SJSA1 (cell line): ENCODE measurements at regions not wholly inside any gene's neighbourhood (a gene's known extent, or its start where the extent isn't known, plus 50 kb on each side); places are given as distances from the start of the nearest gene placed in this dataset.
A peak's percentile ranks its signal among the peaks of the same experiment; 100 is the strongest.

Experiments used
- DNase-seq, 2 experiments: peaks; one replicate each; pipeline ENCODE4 v3.0.0-alpha.2; 2015 to 2020; ENCODE audit warnings: low spot score in 2 of 2, low read depth in 1 of 2
- H3K27ac ChIP-seq: fragments of 250-450 bp; sonication (Bioruptor Pico); 2 replicates; pipeline ENCODE4 v1.5.1; 2020; ENCODE audit warnings: mild to moderate bottlenecking, moderate library complexity
- H3K27me3 ChIP-seq: fragments of 250-450 bp; sonication (Bioruptor Pico); replicated peaks from 2 replicates; pipeline ENCODE4 v1.5.1; 2020; ENCODE audit warnings: mild to moderate bottlenecking, moderate library complexity
- H3K36me3 ChIP-seq: fragments of 250-450 bp; sonication (Bioruptor Pico); 2 replicates; pipeline ENCODE4 v1.5.1; 2020; ENCODE audit warnings: mild to moderate bottlenecking
- H3K4me1 ChIP-seq: fragments of 250-450 bp; sonication (Bioruptor Pico); replicated peaks from 2 replicates; pipeline ENCODE4 v1.6.1; 2021; ENCODE audit warnings: mild to moderate bottlenecking
- H3K4me3 ChIP-seq: fragments of 250-450 bp; sonication (Bioruptor Pico); 2 replicates; pipeline ENCODE4 v1.5.1; 2020; ENCODE audit warnings: mild to moderate bottlenecking
- H3K9me3 ChIP-seq: fragments of 250-450 bp; sonication (Bioruptor Pico); replicated peaks from 2 replicates; pipeline ENCODE4 v1.5.1; 2020; ENCODE audit warnings: mild to moderate bottlenecking

GRCh38 chr3:134704133-134704532 lies 53.3 kb upstream of the KY start:
- peaks cover 14% of the 10 kb centered on the region for H3K4me1 ChIP-seq
- H3K9me3 ChIP-seq = no peaks in the 10 kb centered on the region
- no peak overlapping the region for H3K27ac ChIP-seq
- H3K4me3 ChIP-seq = no peak overlapping the region
- H3K36me3 ChIP-seq = no peaks in the 10 kb centered on the region
- DNase-seq = no peak
- no peaks in the 10 kb centered on the region for H3K27me3 ChIP-seq

DNA sequence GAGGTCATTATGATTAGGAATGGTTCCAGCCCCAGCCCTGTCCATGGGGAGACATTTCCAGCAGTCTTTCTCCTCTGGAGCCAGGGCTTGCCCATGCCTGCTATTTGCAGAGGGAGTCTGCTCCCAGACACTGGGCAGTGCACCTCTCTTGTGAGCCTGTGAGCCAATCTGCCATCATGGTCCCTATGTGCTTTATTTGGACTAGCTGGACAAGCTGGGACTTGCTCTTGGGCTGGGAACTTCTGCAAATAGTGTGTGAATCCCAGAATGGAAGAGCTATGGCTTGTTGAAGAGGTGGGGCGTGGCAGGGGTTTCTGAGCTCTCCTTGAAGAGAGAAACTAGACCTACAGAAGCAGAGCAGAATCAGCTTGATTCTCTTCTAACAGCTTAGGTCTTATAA lies 53.7 kb upstream of the KY start:
- Histone ChIP-seq H3K36me3 (no peaks in the 10 kb centered on the region), H3K4me3 (no peak overlapping the region)

DNA sequence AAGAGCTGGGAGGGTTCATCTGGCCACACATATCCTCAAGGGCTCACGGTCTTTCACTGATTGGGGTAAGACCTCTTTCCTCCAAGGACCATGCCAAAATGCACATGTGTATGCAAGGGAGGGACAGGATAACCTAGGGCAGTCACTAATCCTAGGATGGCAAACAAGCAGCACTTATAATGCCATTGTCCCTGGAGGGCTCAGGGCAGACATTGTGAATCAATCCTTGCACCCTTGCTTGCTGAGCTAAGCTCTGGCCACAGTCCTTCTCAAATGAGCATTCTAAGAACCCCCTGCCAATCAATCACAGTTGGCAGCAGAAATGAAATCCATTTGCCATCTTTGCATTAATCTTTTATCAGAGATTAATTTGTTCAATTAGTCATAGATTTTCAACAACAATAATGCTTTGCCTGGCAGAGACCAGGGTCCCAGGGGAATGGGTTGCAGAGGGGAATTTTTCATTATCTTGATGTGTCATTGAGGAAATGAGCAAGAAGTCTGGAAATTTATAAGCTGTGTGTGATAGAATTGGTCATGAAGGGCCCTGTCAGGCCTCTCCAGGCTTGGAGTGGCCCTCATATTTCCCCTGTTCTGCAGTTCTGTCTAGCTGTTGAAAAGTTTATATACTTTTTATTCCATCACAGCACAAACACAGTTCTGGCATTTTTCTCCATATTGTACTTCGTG lies 57.2 kb upstream of the KY start:
- H3K27me3 ChIP-seq = no peaks in the 10 kb centered on the region
- peak overlapping the region; percentile 84 for H3K27ac ChIP-seq
- DNase-seq = peak in 1 of 2 experiments; percentile 20
- peaks cover 24% of the 10 kb centered on the region for H3K4me1 ChIP-seq
- H3K9me3 ChIP-seq = no peaks in the 10 kb centered on the region
- H3K4me3 ChIP-seq = no peak overlapping the region
- H3K36me3 ChIP-seq = no peaks in the 10 kb centered on the region

More for the DNA sequence above, 53.7 kb upstream of the KY start:
- H3K9me3 ChIP-seq = no peaks in the 10 kb centered on the region
- no peak for DNase-seq
- peaks cover 19% of the 10 kb centered on the region for H3K4me1 ChIP-seq
- H3K27me3 ChIP-seq = no peaks in the 10 kb centered on the region
- no peak overlapping the region for H3K27ac ChIP-seq

- H3K27ac ChIP-seq = peak overlapping the region; percentile 84
- peak; percentile 49 to 66 for DNase-seq
These were observed 57.8 kb upstream of the KY start for GRCh38 chr3:134708671-134709070.

GRCh38 chr3:134709076-134709475 lies 58.3 kb upstream of the KY start:
- Histone ChIP-seq H3K36me3 (no peaks in the 10 kb centered on the region), H3K4me3 (no peak overlapping the region)

More at GRCh38 chr3:134708671-134709070, 57.8 kb upstream of the KY start:
- peaks cover 24% of the 10 kb centered on the region for H3K4me1 ChIP-seq
- no peak overlapping the region for H3K4me3 ChIP-seq
- no peaks in the 10 kb centered on the region for H3K36me3 ChIP-seq
- no peaks in the 10 kb centered on the region for H3K9me3 ChIP-seq
- no peaks in the 10 kb centered on the region for H3K27me3 ChIP-seq

DNA sequence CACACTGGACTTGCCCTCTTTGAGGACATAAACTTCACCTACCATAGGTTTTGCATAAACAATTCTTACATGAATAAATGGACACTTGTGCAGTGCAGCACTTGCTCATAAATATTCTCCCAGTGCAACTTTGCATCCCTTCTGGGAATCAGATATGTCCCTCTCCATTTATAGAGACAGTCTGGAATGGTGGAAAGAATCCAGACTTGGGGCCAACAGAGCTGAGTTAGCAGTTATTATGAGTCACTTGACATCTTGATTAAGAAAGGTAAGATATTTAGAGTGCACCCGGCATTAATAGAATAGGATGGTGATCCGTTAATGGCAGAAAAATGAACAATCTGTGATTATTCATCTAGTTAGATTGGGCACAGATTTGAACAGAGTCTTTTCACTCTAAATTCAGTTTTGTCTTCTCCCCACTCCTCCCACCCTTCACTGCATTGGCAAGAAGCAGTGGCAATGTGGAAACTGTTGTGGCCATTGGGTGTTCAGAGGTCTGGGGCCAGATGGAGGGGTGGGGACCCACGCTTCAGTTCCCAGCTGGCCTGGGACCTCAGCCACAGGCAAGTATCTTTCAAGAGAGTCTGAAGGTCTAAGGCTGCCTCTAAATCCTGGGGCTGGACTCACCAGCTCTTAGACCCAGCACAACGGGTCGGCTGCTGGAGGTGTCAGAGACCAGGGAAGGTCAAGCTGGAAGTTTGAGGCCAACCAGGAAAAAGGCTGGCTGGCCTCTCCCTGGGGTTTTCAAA lies 58.9 kb upstream of the KY start:
- no peak for DNase-seq
- H3K27ac ChIP-seq = no peak overlapping the region

More at GRCh38 chr3:134709076-134709475, 58.3 kb upstream of the KY start:
- Histone ChIP-seq H3K4me1 (peaks cover 24% of the 10 kb centered on the region), H3K27me3 (no peaks in the 10 kb centered on the region), H3K9me3 (no peaks in the 10 kb centered on the region), H3K27ac (peak overlapping the region; percentile 84; the same call in 1 of the 2 replicates)
- DNase-seq = no peak

GRCh38 chr3:134710313-134710680 lies 59.5 kb upstream of the KY start:
- Histone ChIP-seq H3K36me3 (no peaks in the 10 kb centered on the region), H3K9me3 (no peaks in the 10 kb centered on the region), H3K4me1 (peaks cover 24% of the 10 kb centered on the region), H3K4me3 (no peak overlapping the region), H3K27me3 (no peaks in the 10 kb centered on the region), H3K27ac (no peak overlapping the region)
- no peak for DNase-seq

More for the DNA sequence above, 58.9 kb upstream of the KY start:
- H3K9me3 ChIP-seq = no peaks in the 10 kb centered on the region
- H3K36me3 ChIP-seq = no peaks in the 10 kb centered on the region
- H3K4me1 ChIP-seq = peaks cover 24% of the 10 kb centered on the region
- no peaks in the 10 kb centered on the region for H3K27me3 ChIP-seq
- H3K4me3 ChIP-seq = no peak overlapping the region

- no peak overlapping the region for H3K4me3 ChIP-seq
- H3K36me3 ChIP-seq = no peaks in the 10 kb centered on the region
- peaks cover 24% of the 10 kb centered on the region for H3K4me1 ChIP-seq
- H3K27ac ChIP-seq = no peak overlapping the region
- H3K9me3 ChIP-seq = no peaks in the 10 kb centered on the region
- no peaks in the 10 kb centered on the region for H3K27me3 ChIP-seq
- DNase-seq = no peak
These were observed 60.5 kb upstream of the KY start for GRCh38 chr3:134711284-134711683.

DNA sequence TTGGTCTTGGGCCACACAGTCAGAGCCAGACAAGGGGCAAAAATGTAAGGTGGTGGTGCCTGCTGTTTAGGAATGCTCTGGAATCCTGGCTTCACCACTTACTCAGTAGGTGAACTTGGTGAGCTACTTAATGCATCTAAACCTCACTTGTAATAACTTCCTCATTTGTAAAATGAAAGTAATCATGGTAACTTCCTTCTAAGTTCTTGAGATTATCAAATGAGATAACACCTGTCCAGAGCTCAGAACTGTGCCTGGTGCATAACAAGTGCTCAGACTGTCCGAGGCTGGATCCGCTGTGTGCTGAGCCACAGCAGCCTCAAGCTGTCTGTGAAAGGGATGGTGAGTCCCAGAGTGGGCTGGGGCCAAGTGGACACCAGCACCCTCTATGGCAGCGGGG lies 62.8 kb upstream of the KY start:
- DNase-seq = no peak
- H3K36me3 ChIP-seq = no peaks in the 10 kb centered on the region
- H3K4me3 ChIP-seq = no peak overlapping the region
- no peaks in the 10 kb centered on the region for H3K9me3 ChIP-seq
- no peaks in the 10 kb centered on the region for H3K27me3 ChIP-seq
- peaks cover 14% of the 10 kb centered on the region for H3K4me1 ChIP-seq
- H3K27ac ChIP-seq = no peak overlapping the region

DNA sequence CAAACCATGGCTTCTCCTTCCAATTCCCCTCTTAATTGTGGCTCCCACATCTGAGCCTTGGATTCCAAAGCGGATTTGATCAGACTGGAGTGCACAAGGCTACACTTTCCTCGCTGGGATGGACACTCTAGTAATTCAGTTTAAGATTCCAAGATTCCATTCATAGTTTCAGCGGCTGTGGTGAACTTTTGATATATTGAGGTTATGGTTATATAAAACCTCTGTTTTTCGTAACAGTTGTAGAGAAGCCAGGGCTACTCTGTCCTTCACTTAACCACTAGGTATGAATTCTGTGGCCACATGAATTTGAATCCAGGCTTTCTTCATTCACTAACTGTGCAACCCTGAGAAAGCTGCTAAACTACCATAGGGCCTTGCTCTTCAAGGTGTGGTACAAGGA lies 67.9 kb upstream of the KY start:
- no peak overlapping the region for H3K27ac ChIP-seq

DNA sequence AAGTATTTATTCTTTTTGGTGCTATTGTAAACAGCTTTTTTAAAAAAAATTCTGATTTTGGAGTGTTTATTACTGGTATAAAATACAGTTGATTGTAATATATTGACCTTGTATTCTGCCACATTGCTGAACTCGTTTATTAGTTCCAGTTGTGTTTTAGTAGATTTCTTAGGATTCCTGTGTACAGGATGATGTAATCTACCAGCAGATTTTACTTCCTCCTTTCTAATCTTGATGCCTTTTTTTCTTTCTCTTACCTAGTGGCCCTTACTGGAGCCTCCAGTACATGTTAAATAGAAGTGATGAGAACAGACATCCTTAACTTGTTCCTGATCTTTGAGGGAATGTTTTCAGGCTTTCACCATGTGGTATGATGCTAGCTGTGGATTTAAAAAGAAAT lies 70.4 kb upstream of the KY start:
- no peak overlapping the region for H3K27ac ChIP-seq
- no peak overlapping the region for H3K4me3 ChIP-seq
- DNase-seq = no peak
- no peaks in the 10 kb centered on the region for H3K9me3 ChIP-seq
- H3K27me3 ChIP-seq = no peaks in the 10 kb centered on the region
- no peaks in the 10 kb centered on the region for H3K36me3 ChIP-seq
- no peaks in the 10 kb centered on the region for H3K4me1 ChIP-seq

More for the DNA sequence above, 67.9 kb upstream of the KY start:
- Histone ChIP-seq H3K4me1 (no peaks in the 10 kb centered on the region), H3K4me3 (no peak overlapping the region), H3K9me3 (no peaks in the 10 kb centered on the region), H3K36me3 (no peaks in the 10 kb centered on the region), H3K27me3 (no peaks in the 10 kb centered on the region)
- no peak for DNase-seq

DNA sequence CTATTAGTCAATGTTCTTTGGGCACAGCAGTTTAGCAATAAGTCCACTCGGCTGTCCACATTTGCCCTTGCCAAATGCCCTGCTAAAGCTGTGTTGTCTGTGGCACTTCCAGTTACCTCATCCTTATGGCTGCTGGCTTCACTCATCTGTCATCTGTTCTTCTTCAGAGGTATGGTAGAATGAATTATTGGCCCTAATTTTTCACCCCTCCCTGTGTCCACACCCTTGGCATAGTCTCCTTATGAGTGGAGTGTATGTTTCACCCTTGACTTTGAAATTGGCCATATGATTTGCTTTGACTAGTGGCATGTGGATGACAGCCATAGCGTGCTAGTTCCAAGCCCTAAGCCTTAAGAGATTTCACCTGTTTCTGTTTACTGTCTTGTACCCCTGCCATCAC lies 72.1 kb upstream of the EPHB1 start:
- no peaks in the 10 kb centered on the region for H3K27me3 ChIP-seq
- H3K4me1 ChIP-seq = no peaks in the 10 kb centered on the region
- H3K9me3 ChIP-seq = no peaks in the 10 kb centered on the region
- H3K36me3 ChIP-seq = no peaks in the 10 kb centered on the region
- H3K4me3 ChIP-seq = no peak overlapping the region
- no peak for DNase-seq
- no peak overlapping the region for H3K27ac ChIP-seq

GRCh38 chr3:134729649-134730048 lies 65.4 kb upstream of the EPHB1 start:
- no peaks in the 10 kb centered on the region for H3K36me3 ChIP-seq
- 0 out of 2 replicates have a peak, but pooled peaks cover 2% of the 10 kb centered on the region for H3K27me3 ChIP-seq
- no peaks in the 10 kb centered on the region for H3K9me3 ChIP-seq
- no peak overlapping the region for H3K4me3 ChIP-seq
- DNase-seq = no peak
- no peak overlapping the region for H3K27ac ChIP-seq
- no peaks in the 10 kb centered on the region for H3K4me1 ChIP-seq

- Histone ChIP-seq H3K4me3 (no peak overlapping the region), H3K9me3 (no peaks in the 10 kb centered on the region), H3K27me3 (no peaks in the 10 kb centered on the region), H3K27ac (no peak overlapping the region), H3K36me3 (no peaks in the 10 kb centered on the region), H3K4me1 (no peaks in the 10 kb centered on the region)
- no peak for DNase-seq
These were observed 57.5 kb upstream of the EPHB1 start for GRCh38 chr3:134737516-134737915.
